GM06990 (cell line): ENCODE measurements at regions not wholly inside any gene's neighbourhood (a gene's known extent, or its start where the extent isn't known, plus 50 kb on each side); places are given as distances from the start of the nearest gene placed in this dataset.
A peak's percentile ranks its signal among the peaks of the same experiment; 100 is the strongest.

Experiments used
- DNase-seq: peaks from one replicate; pipeline ENCODE4 v3.0.0-alpha.2; 2011; ENCODE audit not compliant: insufficient read length; ENCODE audit errors: extremely low read depth
- H3K27me3 ChIP-seq: replicated peaks from 2 replicates; pipeline ENCODE4 v1.6.0; 2011; ENCODE audit warnings: low read length; ENCODE audit not compliant: control insufficient read depth, insufficient read depth
- H3K36me3 ChIP-seq: 2 replicates; pipeline ENCODE4 v1.5.1; 2011; ENCODE audit warnings: low read length; ENCODE audit not compliant: control insufficient read depth, insufficient read depth
- H3K4me3 ChIP-seq: replicated peaks from 2 replicates; pipeline ENCODE4 v1.5.1; 2011; ENCODE audit warnings: low read depth, mild to moderate bottlenecking, control low read depth, low read length
- TF ChIP-seq, protein P1 (sequence below): IDR thresholded peaks from 2 replicates; pipeline ENCODE4 v1.5.1; 2011; ENCODE audit warnings: low read length, control low read depth, mild to moderate bottlenecking, inconsistent platforms; ENCODE audit not compliant: insufficient read depth, poor library complexity, severe bottlenecking

DNA sequence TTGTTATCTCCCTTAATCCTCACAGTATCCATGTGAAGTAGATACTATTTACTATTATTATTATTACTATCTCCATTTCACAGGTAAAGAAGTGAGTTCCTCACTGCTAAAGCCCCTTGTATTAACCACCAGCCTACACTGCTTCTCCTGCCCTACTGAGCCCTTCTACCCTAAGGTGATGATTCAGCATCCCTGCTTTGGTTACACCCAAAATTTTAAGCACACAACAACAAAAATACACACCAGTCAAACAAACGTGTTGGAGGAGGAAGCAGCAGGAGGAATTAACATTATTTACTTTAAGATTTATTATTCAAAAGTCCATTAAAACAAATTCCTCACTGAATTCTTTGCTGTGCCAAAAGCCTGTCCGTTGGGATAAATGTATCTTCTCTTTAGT is 370.2 kb upstream of the BRINP1 start:
- no peak for DNase-seq
- Histone ChIP-seq H3K36me3 (no peaks in the 10 kb centered on the region), H3K27me3 (no peaks in the 10 kb centered on the region; the same call in 1 of the 2 replicates), H3K4me3 (no peak overlapping the region)
- TF ChIP-seq, protein P1, sequence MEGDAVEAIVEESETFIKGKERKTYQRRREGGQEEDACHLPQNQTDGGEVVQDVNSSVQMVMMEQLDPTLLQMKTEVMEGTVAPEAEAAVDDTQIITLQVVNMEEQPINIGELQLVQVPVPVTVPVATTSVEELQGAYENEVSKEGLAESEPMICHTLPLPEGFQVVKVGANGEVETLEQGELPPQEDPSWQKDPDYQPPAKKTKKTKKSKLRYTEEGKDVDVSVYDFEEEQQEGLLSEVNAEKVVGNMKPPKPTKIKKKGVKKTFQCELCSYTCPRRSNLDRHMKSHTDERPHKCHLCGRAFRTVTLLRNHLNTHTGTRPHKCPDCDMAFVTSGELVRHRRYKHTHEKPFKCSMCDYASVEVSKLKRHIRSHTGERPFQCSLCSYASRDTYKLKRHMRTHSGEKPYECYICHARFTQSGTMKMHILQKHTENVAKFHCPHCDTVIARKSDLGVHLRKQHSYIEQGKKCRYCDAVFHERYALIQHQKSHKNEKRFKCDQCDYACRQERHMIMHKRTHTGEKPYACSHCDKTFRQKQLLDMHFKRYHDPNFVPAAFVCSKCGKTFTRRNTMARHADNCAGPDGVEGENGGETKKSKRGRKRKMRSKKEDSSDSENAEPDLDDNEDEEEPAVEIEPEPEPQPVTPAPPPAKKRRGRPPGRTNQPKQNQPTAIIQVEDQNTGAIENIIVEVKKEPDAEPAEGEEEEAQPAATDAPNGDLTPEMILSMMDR = no peak

DNA sequence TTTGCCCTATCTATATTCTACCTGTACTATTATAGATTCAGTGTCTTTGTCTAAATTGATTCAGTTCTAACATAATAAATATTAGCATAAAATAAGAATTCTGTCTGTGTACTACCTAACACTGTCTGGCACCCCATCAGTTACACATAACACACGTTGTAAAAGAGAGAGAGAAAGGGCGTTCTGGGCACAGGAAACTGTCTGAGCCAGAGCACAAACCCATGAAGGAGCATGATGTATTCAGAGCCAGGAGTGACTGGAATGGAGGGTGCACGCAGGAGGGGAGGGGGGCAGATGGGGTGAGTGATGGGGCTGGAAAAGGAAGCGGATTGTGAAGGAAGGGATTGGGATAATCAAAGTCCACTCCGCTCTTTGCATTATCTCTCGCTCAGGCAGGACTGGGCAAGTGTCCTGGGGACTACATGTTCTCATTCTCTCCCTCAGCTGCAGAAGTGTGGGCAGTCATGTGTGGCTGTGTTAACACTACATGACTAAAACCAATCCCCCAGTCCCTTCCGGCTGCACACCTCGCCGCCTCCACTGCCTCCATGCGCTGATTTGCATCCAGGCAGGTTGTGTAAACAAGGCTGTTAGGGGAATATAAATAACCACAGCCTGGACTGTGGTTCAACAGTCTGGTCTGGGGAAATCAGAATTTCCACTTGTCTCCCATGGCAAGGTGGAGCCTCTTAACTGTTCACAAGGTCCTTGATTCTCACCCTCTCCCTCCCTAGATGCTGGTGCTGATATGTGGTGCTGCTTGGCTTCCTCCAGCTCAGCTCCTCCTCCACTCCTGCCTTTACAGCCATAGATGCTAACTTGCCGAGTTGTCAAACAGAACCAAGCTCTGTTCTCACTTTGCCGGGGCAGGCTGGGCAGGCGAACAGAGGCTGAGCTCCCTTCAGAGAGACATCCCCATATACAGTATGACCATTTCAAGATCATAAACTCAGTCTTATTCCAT is 367.5 kb upstream of the BRINP1 start:
- Histone ChIP-seq H3K36me3 (no peaks in the 10 kb centered on the region), H3K27me3 (no peaks in the 10 kb centered on the region; the same call in 1 of the 2 replicates), H3K4me3 (no peak overlapping the region)
- DNase-seq = peak; percentile 69
- TF ChIP-seq, protein P1 = no peak

DNA sequence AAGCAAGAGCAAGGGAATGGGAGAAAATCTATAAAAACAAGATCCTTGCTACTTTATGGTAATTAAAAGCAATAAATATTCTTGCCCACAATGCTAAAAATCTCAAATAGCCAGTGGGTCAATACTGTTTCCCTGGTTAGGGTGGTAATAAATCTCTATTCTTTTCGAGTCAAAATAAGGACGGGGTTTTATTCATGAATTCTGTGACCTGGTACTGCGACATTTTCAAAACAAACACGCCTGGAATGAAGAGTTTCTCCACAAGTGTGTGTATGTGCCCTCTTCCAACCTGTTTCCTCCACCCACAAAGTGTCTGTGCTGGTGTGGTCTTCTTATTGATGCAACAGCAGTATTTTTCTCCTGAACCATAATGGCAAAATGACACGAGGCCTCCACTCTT is 358.8 kb upstream of the BRINP1 start:
- DNase-seq = no peak
- Histone ChIP-seq H3K36me3 (no peaks in the 10 kb centered on the region), H3K4me3 (no peak overlapping the region), H3K27me3 (no peaks in the 10 kb centered on the region; the same call in 1 of the 2 replicates)
- TF ChIP-seq, protein P1 = no peak

- H3K36me3 ChIP-seq = no peaks in the 10 kb centered on the region
- H3K27me3 ChIP-seq = no peaks in the 10 kb centered on the region; the same call in 1 of the 2 replicates
- TF ChIP-seq, protein P1 = no peak
- no peak for DNase-seq
- H3K4me3 ChIP-seq = no peak overlapping the region
Measured at GRCh38 chr9:119726035-119726434, 356.8 kb upstream of the BRINP1 start.

DNA sequence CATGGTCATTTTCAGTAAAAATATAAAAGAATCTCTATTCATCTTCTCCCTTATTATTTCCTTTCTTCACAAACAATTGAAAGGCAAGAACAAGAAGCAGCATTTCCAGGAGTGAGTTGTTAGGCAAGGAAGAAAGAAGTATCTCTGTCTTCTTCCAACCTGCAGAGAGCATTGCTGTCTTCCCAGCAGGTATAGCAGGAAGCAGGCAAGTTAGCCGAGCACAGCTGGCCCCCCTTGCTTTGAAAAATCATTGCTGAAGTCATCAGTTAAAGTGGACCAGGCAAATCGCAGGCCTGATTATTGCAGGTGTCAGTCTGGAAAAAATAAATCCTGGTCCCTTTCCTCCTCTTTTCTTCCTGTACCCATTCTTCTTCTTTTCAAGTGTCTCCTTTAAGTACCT is 353.1 kb upstream of the BRINP1 start:
- TF ChIP-seq, protein P1 = no peak
- H3K27me3 ChIP-seq = no peaks in the 10 kb centered on the region; the same call in 1 of the 2 replicates
- DNase-seq = no peak
- no peaks in the 10 kb centered on the region for H3K36me3 ChIP-seq
- H3K4me3 ChIP-seq = no peak overlapping the region

DNA sequence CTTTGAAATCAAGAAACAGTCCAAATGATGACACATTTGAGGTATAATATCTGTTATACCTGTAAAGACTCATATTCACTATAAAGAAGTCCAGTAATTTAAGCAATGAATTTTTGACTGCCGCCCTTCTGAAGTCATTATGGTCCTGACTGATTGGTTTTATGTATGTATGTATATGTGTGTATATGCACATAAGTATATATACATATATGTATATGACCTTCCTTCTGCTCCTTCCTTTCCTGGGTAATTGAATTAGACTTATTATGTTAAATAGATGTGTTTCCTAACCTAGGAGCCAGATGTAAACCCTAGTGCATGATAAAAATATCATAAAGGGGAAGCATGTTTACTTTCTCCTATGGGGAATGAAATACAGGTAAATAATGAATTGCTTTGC is 343.1 kb upstream of the BRINP1 start:
- H3K36me3 ChIP-seq = no peaks in the 10 kb centered on the region
- DNase-seq = no peak

More for the DNA sequence above, 343.1 kb upstream of the BRINP1 start:
- TF ChIP-seq, protein P1 = no peak
- Histone ChIP-seq H3K4me3 (no peak overlapping the region), H3K27me3 (no peaks in the 10 kb centered on the region)
